Spinal cord (tissue), 9 donors: ENCODE measurements at regions not wholly inside any gene's neighbourhood (a gene's known extent, or its start where the extent isn't known, plus 50 kb on each side); places are given as distances from the start of the nearest gene placed in this dataset.
A peak's percentile ranks its signal among the peaks of the same experiment; 100 is the strongest.

ENCODE experiments used
- DNase-seq, 6 donors: peaks; one replicate each; pipeline versions ENCODE4 v3.0.0 to v3.0.0-alpha.2; 2013 to 2015; ENCODE audit warnings: low spot score in 6 of 6, low read depth in 4 of 6
- H3K27ac ChIP-seq: one replicate; pipeline ENCODE4 v1.5.1; 2013; ENCODE audit warnings: low read depth, low read length, control low read depth
- H3K27me3 ChIP-seq: one replicate; pipeline ENCODE4 v1.6.1; 2013; ENCODE audit warnings: low read length; ENCODE audit not compliant: control insufficient read depth, insufficient read depth
- H3K36me3 ChIP-seq: one replicate; pipeline ENCODE4 v1.6.1; 2013; ENCODE audit warnings: low read length; ENCODE audit not compliant: control insufficient read depth, insufficient read depth
- H3K4me1 ChIP-seq: one replicate; pipeline ENCODE4 v1.6.1; 2013; ENCODE audit warnings: low read length; ENCODE audit not compliant: control insufficient read depth, insufficient read depth
- H3K4me3 ChIP-seq: one replicate; pipeline ENCODE4 v1.5.1; 2013; ENCODE audit warnings: low read depth, low read length, control low read depth
- H3K9me3 ChIP-seq: one replicate; pipeline ENCODE4 v1.6.1; 2013; ENCODE audit warnings: low read length; ENCODE audit not compliant: control insufficient read depth, insufficient read depth
- WGBS: methylation state at CpG from one replicate; pipeline ENCODE4 v1.1.5; 2013; ENCODE audit warnings: missing lambda C conversion rate; ENCODE audit not compliant: insufficient coverage; 5-methylcytosine and 5-hydroxymethylcytosine counted together
- donor health status: healthy.

- 38% methylated on average over 4 of the region's 7 CpGs for WGBS
Observed at GRCh38 chr15:67003586-67003985, 61.8 kb upstream of the SMAD3 start.

GRCh38 chr15:67004142-67004541 lies 61.3 kb upstream of the SMAD3 start:
- no peaks in the 10 kb centered on the region for H3K27me3 ChIP-seq
- peak in 1 of 6 donors; percentile 46 for DNase-seq
- H3K9me3 ChIP-seq = no peaks in the 10 kb centered on the region
- H3K27ac ChIP-seq = no peak overlapping the region
- no peaks in the 10 kb centered on the region for H3K4me1 ChIP-seq
- H3K4me3 ChIP-seq = no peak overlapping the region
- 81% methylated on average over 3 of the region's 3 CpGs for WGBS
- H3K36me3 ChIP-seq = no peaks in the 10 kb centered on the region

More at GRCh38 chr15:67003586-67003985, 61.8 kb upstream of the SMAD3 start:
- H3K27me3 ChIP-seq = no peaks in the 10 kb centered on the region
- no peaks in the 10 kb centered on the region for H3K9me3 ChIP-seq
- no peak for DNase-seq
- no peaks in the 10 kb centered on the region for H3K4me1 ChIP-seq
- H3K27ac ChIP-seq = no peak overlapping the region
- no peak overlapping the region for H3K4me3 ChIP-seq
- no peaks in the 10 kb centered on the region for H3K36me3 ChIP-seq

- Histone ChIP-seq H3K4me3 (no peak overlapping the region), H3K27me3 (no peaks in the 10 kb centered on the region), H3K4me1 (no peaks in the 10 kb centered on the region), H3K36me3 (no peaks in the 10 kb centered on the region), H3K9me3 (no peaks in the 10 kb centered on the region), H3K27ac (peak overlapping the region; percentile 49)
- 40% methylated on average over 1 of the region's 10 CpGs for WGBS
- DNase-seq = no peak
Observed at GRCh38 chr15:67005294-67005996, 60.0 kb upstream of the SMAD3 start.

GRCh38 chr15:67006083-67007065 lies 59.0 kb upstream of the SMAD3 start:
- 93% methylated on average over 8 of the region's 10 CpGs for WGBS
- DNase-seq = no peak

GRCh38 chr15:67009576-67010569 lies 55.5 kb upstream of the SMAD3 start:
- Histone ChIP-seq H3K9me3 (no peaks in the 10 kb centered on the region), H3K4me3 (no peak overlapping the region), H3K36me3 (no peaks in the 10 kb centered on the region), H3K4me1 (no peaks in the 10 kb centered on the region), H3K27ac (no peak overlapping the region), H3K27me3 (no peaks in the 10 kb centered on the region)
- no peak for DNase-seq
- WGBS = 86% methylated on average over 3 of the region's 7 CpGs

More at GRCh38 chr15:67006083-67007065, 59.0 kb upstream of the SMAD3 start:
- no peak overlapping the region for H3K27ac ChIP-seq
- H3K27me3 ChIP-seq = no peaks in the 10 kb centered on the region
- H3K4me3 ChIP-seq = no peak overlapping the region
- H3K9me3 ChIP-seq = no peaks in the 10 kb centered on the region
- H3K4me1 ChIP-seq = no peaks in the 10 kb centered on the region
- no peaks in the 10 kb centered on the region for H3K36me3 ChIP-seq

GRCh38 chr15:67010898-67011616 lies 54.3 kb upstream of the SMAD3 start:
- no peak for DNase-seq
- H3K4me1 ChIP-seq = no peaks in the 10 kb centered on the region
- no peaks in the 10 kb centered on the region for H3K36me3 ChIP-seq
- no peak overlapping the region for H3K4me3 ChIP-seq
- WGBS = 72% methylated on average over 4 of the region's 7 CpGs
- H3K27me3 ChIP-seq = no peaks in the 10 kb centered on the region
- no peak overlapping the region for H3K27ac ChIP-seq
- no peaks in the 10 kb centered on the region for H3K9me3 ChIP-seq

GRCh38 chr15:67011617-67012005 lies 53.8 kb upstream of the SMAD3 start:
- Histone ChIP-seq H3K27me3 (no peaks in the 10 kb centered on the region), H3K9me3 (no peaks in the 10 kb centered on the region), H3K27ac (no peak overlapping the region), H3K4me3 (no peak overlapping the region), H3K36me3 (no peaks in the 10 kb centered on the region), H3K4me1 (no peaks in the 10 kb centered on the region)
- WGBS = 89% methylated on average over 5 of the region's 6 CpGs
- no peak for DNase-seq

GRCh38 chr15:67013696-67014095 lies 51.7 kb upstream of the SMAD3 start:
- 74% methylated on average over 9 of the region's 11 CpGs for WGBS
- no peak overlapping the region for H3K4me3 ChIP-seq
- H3K27me3 ChIP-seq = no peaks in the 10 kb centered on the region
- no peak overlapping the region for H3K27ac ChIP-seq
- no peaks in the 10 kb centered on the region for H3K36me3 ChIP-seq
- H3K9me3 ChIP-seq = no peaks in the 10 kb centered on the region
- H3K4me1 ChIP-seq = no peaks in the 10 kb centered on the region
- no peak for DNase-seq
